Gastroesophageal sphincter (tissue), 4 donors: ENCODE measurements at regions not wholly inside any gene's neighbourhood (a gene's known extent, or its start where the extent isn't known, plus 50 kb on each side); places are given as distances from the start of the nearest gene placed in this dataset.

Source experiments
- ATAC-seq: fragments of 150-250 bp; one replicate; pipeline ENCODE4 v1.9.1; 2016; ENCODE audit warnings: mild to moderate bottlenecking, moderate library complexity
- H3K27ac ChIP-seq, 4 donors: fragments of 200-600 bp; sonication (generic) in 3 of 4; 1 replicate in 3 of 4; 2 replicates in 1 of 4; pipeline ENCODE4 v1.5.1; 2016 to 2019
- H3K27me3 ChIP-seq: fragments of 200-600 bp; sonication (generic); one replicate; pipeline ENCODE4 v1.5.1; 2019
- H3K36me3 ChIP-seq, 2 donors: fragments of 200-600 bp; sonication (generic); one replicate each; pipeline ENCODE4 v1.5.1; 2019; ENCODE audit warnings: control low read depth in 1 of 2
- H3K4me1 ChIP-seq, 3 donors: fragments of 200-600 bp; sonication (generic); 1 replicate in 2 of 3; 2 replicates in 1 of 3; pipeline ENCODE4 v1.5.1; 2016 to 2019; ENCODE audit warnings: control low read depth in 2 of 3
- H3K4me3 ChIP-seq, 2 donors: fragments of 200-600 bp; sonication (generic); one replicate each; pipeline ENCODE4 v1.5.1; 2019; ENCODE audit warnings: mild to moderate bottlenecking in 1 of 2, moderate library complexity in 1 of 2
- H3K9me3 ChIP-seq, 3 donors: fragments of 200-600 bp; sonication (generic); one replicate each; pipeline ENCODE4 v1.5.1; 2017 to 2019; ENCODE audit warnings: control low read depth in 2 of 3
- CTCF ChIP-seq, 4 experiments: fragments of 200-600 bp in 2 of 4; fragments of 450-650 bp in 2 of 4; sonication (generic) in 1 of 4; IDR thresholded peaks; one replicate each; pipeline ENCODE4 v1.5.1; 2017 to 2019; ENCODE audit warnings: antibody characterized with exemption in 4 of 4, mild to moderate bottlenecking in 2 of 4, moderate library complexity in 2 of 4
- EP300 ChIP-seq: sonication (generic); formaldehyde crosslinking; IDR thresholded peaks from one replicate; pipeline ENCODE4 v1.6.1; 2017; ENCODE audit warnings: antibody characterized with exemption, mild to moderate bottlenecking
- POLR2A ChIP-seq, 2 donors: fragments of 450-650 bp; IDR thresholded peaks; one replicate each; pipeline ENCODE4 v1.6.1; 2017; ENCODE audit warnings: antibody characterized with exemption in 2 of 2, mild to moderate bottlenecking in 2 of 2, moderate library complexity in 1 of 2
- POLR2AphosphoS5 ChIP-seq: sonication (generic); formaldehyde crosslinking; IDR thresholded peaks from one replicate; pipeline ENCODE4 v1.6.1; 2017; ENCODE audit warnings: antibody characterized with exemption
- WGBS, 2 donors: methylation state at CpG; one replicate each; pipeline ENCODE4 v1.1.5; 2018; ENCODE audit warnings: low coverage in 1 of 2; 5-methylcytosine and 5-hydroxymethylcytosine counted together

GRCh38 chr4:81627590-81627989, 155.9 kb upstream of the RASGEF1B start:
- no peak overlapping the region for H3K27ac ChIP-seq
- no peaks in the 10 kb centered on the region for H3K27me3 ChIP-seq
- no peaks in the 10 kb centered on the region for H3K36me3 ChIP-seq
- H3K4me3 ChIP-seq, result no peak overlapping the region
- peaks cover 0 to 8% (median 0%) of the 10 kb centered on the region in 3 donors for H3K4me1 ChIP-seq
- WGBS, 2 donors, result 100% methylated on average over 1 to 2 of the region's 2 CpGs
- ATAC-seq, result no peak
- no peak for TF ChIP-seq POLR2A (IDR thresholded peaks at IDR 0.05)
- H3K9me3 ChIP-seq, result no peaks in the 10 kb centered on the region

- H3K27ac ChIP-seq, result no peak overlapping the region
- no peak for TF ChIP-seq POLR2A (IDR thresholded peaks at IDR 0.05)
- no peaks in the 10 kb centered on the region for H3K9me3 ChIP-seq
- no peaks in the 10 kb centered on the region for H3K27me3 ChIP-seq
- H3K4me3 ChIP-seq, result no peak overlapping the region
- H3K4me1 ChIP-seq, result peaks cover 0 to 7% (median 0%) of the 10 kb centered on the region in 3 donors
- WGBS, 2 donors, result 71 to 100% methylated on average over 1 to 5 of the region's 5 CpGs
- no peak for ATAC-seq
- H3K36me3 ChIP-seq, result no peaks in the 10 kb centered on the region
These were observed 155.1 kb upstream of the RASGEF1B start for GRCh38 chr4:81626851-81627250.

GRCh38 chr4:81625422-81626417, 154.0 kb upstream of the RASGEF1B start:
- ATAC-seq, result no peak
- no peak overlapping the region for H3K4me3 ChIP-seq

GRCh38 chr4:81623434-81623833, 151.7 kb upstream of the RASGEF1B start:
- TF ChIP-seq POLR2A (IDR thresholded peaks at IDR 0.05), result no peak
- TF ChIP-seq EP300, result no peak
- TF ChIP-seq CTCF (IDR thresholded peaks at IDR 0.05), result no peak
- TF ChIP-seq POLR2AphosphoS5, result no peak
- no peak overlapping the region for H3K4me3 ChIP-seq
- WGBS, 2 donors, result 57 to 78% methylated on average over 1 of the region's 2 CpGs
- ATAC-seq, result no peak
- H3K4me1 ChIP-seq, result no peaks in the 10 kb centered on the region
- H3K9me3 ChIP-seq, result no peaks in the 10 kb centered on the region
- H3K27me3 ChIP-seq, result no peaks in the 10 kb centered on the region
- H3K36me3 ChIP-seq, result no peaks in the 10 kb centered on the region
- H3K27ac ChIP-seq, result no peak overlapping the region

More at GRCh38 chr4:81625422-81626417, 154.0 kb upstream of the RASGEF1B start:
- WGBS, 2 donors, result 86 to 87% methylated on average over 4 of the region's 4 CpGs
- TF ChIP-seq POLR2AphosphoS5 (no peak), EP300 (no peak), CTCF (IDR thresholded peaks at IDR 0.05) (no peak), POLR2A (IDR thresholded peaks at IDR 0.05) (no peak)
- Histone ChIP-seq H3K9me3 (no peaks in the 10 kb centered on the region), H3K36me3 (no peaks in the 10 kb centered on the region), H3K4me1 (no peaks in the 10 kb centered on the region), H3K27ac (no peak overlapping the region), H3K27me3 (no peaks in the 10 kb centered on the region)

GRCh38 chr4:81622474-81623184, 150.9 kb upstream of the RASGEF1B start:
- no peak for TF ChIP-seq POLR2A (IDR thresholded peaks at IDR 0.05)
- no peak for TF ChIP-seq CTCF (IDR thresholded peaks at IDR 0.05)
- no peak for TF ChIP-seq POLR2AphosphoS5
- no peak for TF ChIP-seq EP300
- Histone ChIP-seq H3K9me3 (no peaks in the 10 kb centered on the region), H3K4me1 (no peaks in the 10 kb centered on the region), H3K4me3 (no peak overlapping the region), H3K27ac (no peak overlapping the region), H3K27me3 (no peaks in the 10 kb centered on the region), H3K36me3 (no peaks in the 10 kb centered on the region)
- ATAC-seq, result no peak
